ENCODE measurements at regions not wholly inside any gene's neighbourhood (a gene's known extent, or its start where the extent isn't known, plus 50 kb on each side); places are given as distances from the start of the nearest gene placed in this dataset.

- no peak for TF ChIP-seq CTCF (IDR thresholded peaks at IDR 0.05)
- no peak for TF ChIP-seq POLR2A (IDR thresholded peaks at IDR 0.05)
These were observed 648.5 kb downstream of the RNF144B start for GRCh38 chr6:19035461-19036195.
